Limb (tissue), 2 donors: ENCODE measurements at regions not wholly inside any gene's neighbourhood (a gene's known extent, or its start where the extent isn't known, plus 50 kb on each side); places are given as distances from the start of the nearest gene placed in this dataset.
"Not testable (repeated sequence)": the region's sequence is repeated elsewhere in the genome, so short reads cannot be mapped to it uniquely, and the experiment has no call there.

Experiments
- DNase-seq, 2 donors: peaks; one replicate each; pipeline ENCODE4 v3.0.0-alpha.2; 2016; ENCODE audit errors: extremely low spot score in 2 of 2

- no peak for DNase-seq
These were observed 614.5 kb downstream of the ETS1 start for GRCh38 chr11:127972816-127973215.

GRCh38 chr11:127971448-127971847 is 615.9 kb downstream of the ETS1 start:
- DNase-seq = no peak

- DNase-seq = no peak
These were observed 620.5 kb downstream of the ETS1 start for GRCh38 chr11:127966821-127967220.

- DNase-seq = no peak
These were observed 621.3 kb downstream of the ETS1 start for GRCh38 chr11:127965939-127966668.

GRCh38 chr11:127962416-127962815 is 624.9 kb downstream of the ETS1 start:
- no peak for DNase-seq

- DNase-seq = no peak
These were observed 637.2 kb downstream of the ETS1 start for GRCh38 chr11:127950162-127950561.

GRCh38 chr11:127943763-127944162 is 643.6 kb downstream of the ETS1 start:
- no peak for DNase-seq

GRCh38 chr11:127943152-127943551 is 644.2 kb downstream of the ETS1 start:
- DNase-seq = no peak

- not testable (repeated sequence) for DNase-seq
These were observed 645.8 kb downstream of the ETS1 start for GRCh38 chr11:127941554-127941953.

- DNase-seq = no peak
These were observed 648.4 kb downstream of the ETS1 start for GRCh38 chr11:127939000-127939399.

GRCh38 chr11:127935081-127935480 is 652.3 kb downstream of the ETS1 start:
- no peak for DNase-seq

GRCh38 chr11:127933961-127934360 is 653.4 kb downstream of the ETS1 start:
- not testable (repeated sequence) for DNase-seq

GRCh38 chr11:127931803-127932202 is 655.6 kb downstream of the ETS1 start:
- no peak for DNase-seq

GRCh38 chr11:127926721-127927120 is 660.6 kb downstream of the ETS1 start:
- DNase-seq = no peak

GRCh38 chr11:127925475-127925874 is 661.9 kb downstream of the ETS1 start:
- no peak for DNase-seq

- DNase-seq = no peak
These were observed 668.0 kb downstream of the ETS1 start for GRCh38 chr11:127919206-127920000.

- DNase-seq = no peak
These were observed 685.0 kb downstream of the ETS1 start for GRCh38 chr11:127902382-127902781.

GRCh38 chr11:127898422-127899365 is 688.7 kb downstream of the ETS1 start:
- DNase-seq = no peak

GRCh38 chr11:127895776-127896175 is 691.6 kb downstream of the ETS1 start:
- DNase-seq = no peak

GRCh38 chr11:127894316-127894715 is 693.0 kb downstream of the ETS1 start:
- no peak for DNase-seq

- DNase-seq = no peak
These were observed 697.2 kb downstream of the ETS1 start for GRCh38 chr11:127890030-127890615.
